SH-SY5Y (cell line): ENCODE measurements at regions not wholly inside any gene's neighbourhood (a gene's known extent, or its start where the extent isn't known, plus 50 kb on each side); places are given as distances from the start of the nearest gene placed in this dataset.
A peak's percentile ranks its signal among the peaks of the same experiment; 100 is the strongest.

Experiments
- GATA2 ChIP-seq: IDR thresholded peaks from 2 replicates; pipeline ENCODE4 v1.6.1; 2011; ENCODE audit warnings: mild to moderate bottlenecking, low read depth, low read length
- GATA3 ChIP-seq: IDR thresholded peaks from 2 replicates; pipeline ENCODE4 v1.6.1; 2011; ENCODE audit warnings: low read depth, mild to moderate bottlenecking, low read length, moderate library complexity

- TF ChIP-seq GATA2 (no peak), GATA3 (no peak)
Observed at GRCh38 chr15:62601777-62602545, 436.9 kb upstream of the C2CD4B start.

GRCh38 chr15:62603742-62604141 lies 438.7 kb upstream of the C2CD4B start:
- no peak for TF ChIP-seq GATA3
- TF ChIP-seq GATA2, result no peak

GRCh38 chr15:62605282-62605681 lies 437.3 kb upstream of the TPM1 start:
- TF ChIP-seq GATA3 (no peak), GATA2 (no peak)

GRCh38 chr15:62606376-62607113 lies 436.0 kb upstream of the TPM1 start:
- TF ChIP-seq GATA3 (no peak), GATA2 (no peak)

GRCh38 chr15:62607114-62607462 lies 435.5 kb upstream of the TPM1 start:
- TF ChIP-seq GATA3, result no peak
- TF ChIP-seq GATA2, result no peak

- TF ChIP-seq GATA3 (no peak), GATA2 (no peak)
Observed at GRCh38 chr15:62607643-62608042, 434.9 kb upstream of the TPM1 start.

GRCh38 chr15:62608369-62608768 lies 434.2 kb upstream of the TPM1 start:
- TF ChIP-seq GATA3 (no peak), GATA2 (no peak)

- TF ChIP-seq GATA2 (no peak), GATA3 (no peak)
Observed at GRCh38 chr15:62610265-62610869, 432.2 kb upstream of the TPM1 start.

GRCh38 chr15:62611002-62611401 lies 431.5 kb upstream of the TPM1 start:
- no peak for TF ChIP-seq GATA3
- TF ChIP-seq GATA2, result no peak

- no peak; the same call in 1 of the 2 replicates for TF ChIP-seq GATA3
- TF ChIP-seq GATA2, result peak; percentile 53; the same call in 1 of the 2 replicates
Observed at GRCh38 chr15:62612183-62612733, 430.3 kb upstream of the TPM1 start.

- no peak for TF ChIP-seq GATA3
- no peak for TF ChIP-seq GATA2
Observed at GRCh38 chr15:62612771-62613170, 429.8 kb upstream of the TPM1 start.

- TF ChIP-seq GATA2, result no peak
- no peak for TF ChIP-seq GATA3
Observed at GRCh38 chr15:62616746-62617145, 425.8 kb upstream of the TPM1 start.

GRCh38 chr15:62617741-62618140 lies 424.8 kb upstream of the TPM1 start:
- TF ChIP-seq GATA3 (no peak), GATA2 (no peak)

GRCh38 chr15:62618432-62618831 lies 424.1 kb upstream of the TPM1 start:
- TF ChIP-seq GATA2, result no peak
- TF ChIP-seq GATA3, result no peak
